CD4-positive, alpha-beta T cell treated with Interleukin-2 at 100 ng/mL for 4 hours (primary cell): ENCODE measurements at regions not wholly inside any gene's neighbourhood (a gene's known extent, or its start where the extent isn't known, plus 50 kb on each side); places are given as distances from the start of the nearest gene placed in this dataset.
"Not testable (repeated sequence)": the region's sequence is repeated elsewhere in the genome, so short reads cannot be mapped to it uniquely, and the experiment has no call there.

Source experiments
- DNase-seq: peaks from one replicate; pipeline ENCODE4 v3.0.0-alpha.2; 2020; ENCODE audit warnings: low spot score

- DNase-seq = no peak
Measured at GRCh38 chr6:170057961-170058877, 232.7 kb downstream of the DLL1 start.

- no peak for DNase-seq
Measured at GRCh38 chr6:170057034-170057734, 233.7 kb downstream of the DLL1 start.

- DNase-seq = no peak
Measured at GRCh38 chr6:170056278-170056711, 234.6 kb downstream of the DLL1 start.

GRCh38 chr6:170055797-170056196 lies 235.1 kb downstream of the DLL1 start:
- not testable (repeated sequence) for DNase-seq

- no peak for DNase-seq
Measured at GRCh38 chr6:170053966-170054661, 236.8 kb downstream of the DLL1 start.

- no peak for DNase-seq
Measured at GRCh38 chr6:170052991-170053821, 237.7 kb downstream of the DLL1 start.

- no peak for DNase-seq
Measured at GRCh38 chr6:170051229-170052172, 239.4 kb downstream of the DLL1 start.

- DNase-seq = no peak
Measured at GRCh38 chr6:170050591-170051041, 240.3 kb downstream of the DLL1 start.

- DNase-seq = no peak
Measured at GRCh38 chr6:170049641-170050561, 241.0 kb downstream of the DLL1 start.

- DNase-seq = peak; percentile 5
Measured at GRCh38 chr6:170048615-170049256, 242.1 kb downstream of the DLL1 start.

- no peak for DNase-seq
Measured at GRCh38 chr6:170047823-170048222, 243.1 kb downstream of the DLL1 start.

- DNase-seq = no peak
Measured at GRCh38 chr6:170046791-170047626, 243.9 kb downstream of the DLL1 start.

- no peak for DNase-seq
Measured at GRCh38 chr6:170045981-170046667, 244.8 kb downstream of the DLL1 start.

GRCh38 chr6:170045563-170045960 lies 245.3 kb downstream of the DLL1 start:
- DNase-seq = no peak

- no peak for DNase-seq
Measured at GRCh38 chr6:170044836-170045562, 245.9 kb downstream of the DLL1 start.
